SK-N-SH (cell line): ENCODE measurements at regions not wholly inside any gene's neighbourhood (a gene's known extent, or its start where the extent isn't known, plus 50 kb on each side); places are given as distances from the start of the nearest gene placed in this dataset.

Experiments used
- CTCF ChIA-PET: fragments of 300-600, 350-600 bp; formaldehyde crosslinking; extraction: SDS; loops from one replicate; lab custom pipeline; 2021; lab: Yijun Ruan, JAX
- POLR2A ChIA-PET: fragments of 350-600 bp; sonication (Branson Sonifier 250); formaldehyde crosslinking; extraction: SDS; loops from one replicate; lab custom pipeline; 2020; ENCODE audit warnings: antibody characterized with exemption, inconsistent platforms; lab: Yijun Ruan, JAX
- DNase-seq: peaks from one replicate; pipeline ENCODE4 v3.0.0; 2012
- H2AFZ ChIP-seq: fragments of 200-600 bp; sonication (generic); 2 replicates; pipeline ENCODE4 v1.8.1; 2016; ENCODE audit warnings: antibody characterized with exemption, mild to moderate bottlenecking, low read depth
- H3F3A ChIP-seq: fragments of 200-600 bp; sonication (generic); replicated peaks from 2 replicates; pipeline ENCODE3; 2016; ENCODE audit warnings: antibody characterized with exemption, mild to moderate bottlenecking; ENCODE audit not compliant: insufficient read depth
- H3K27ac ChIP-seq, 2 experiments: fragments of 200-500 bp in 1 of 2; fragments of 200-600 bp in 1 of 2; sonication (Bioruptor generic) in 1 of 2; sonication (generic), shearing (Covaris generic) in 1 of 2; 2 replicates each; pipeline versions ENCODE4 v1.5.1 to v1.6.1; 2014 to 2016; ENCODE audit warnings: low read depth in 2 of 2, inconsistent platforms in 1 of 2, low read length in 1 of 2, mild to moderate bottlenecking in 1 of 2, mixed read lengths in 1 of 2
- H3K27me3 ChIP-seq: fragments of 200-600 bp; sonication (generic), shearing (Covaris generic); 2 replicates; pipeline ENCODE4 v1.6.1; 2016; ENCODE audit warnings: mixed run types; ENCODE audit not compliant: insufficient read depth
- H3K36me3 ChIP-seq, 2 experiments: fragments of 200-500 bp in 1 of 2; fragments of 200-600 bp in 1 of 2; sonication (Bioruptor generic) in 1 of 2; sonication (generic) in 1 of 2; replicated peaks in 1 of 2; 2 replicates each; pipeline versions ENCODE3 to v1.5.1; 2014 to 2016; ENCODE audit warnings: low read length in 1 of 2, mild to moderate bottlenecking in 1 of 2; ENCODE audit not compliant: insufficient read depth in 2 of 2, control insufficient read depth in 1 of 2
- H3K4me1 ChIP-seq, 2 experiments: fragments of 200-500 bp in 1 of 2; fragments of 200-600 bp in 1 of 2; sonication (Bioruptor generic) in 1 of 2; sonication (generic), shearing (Covaris generic) in 1 of 2; 2 replicates each; pipeline versions ENCODE4 v1.5.1 to v1.6.1; 2014 to 2016; ENCODE audit warnings: low read depth in 1 of 2, low read length in 1 of 2, mixed run types in 1 of 2; ENCODE audit not compliant: insufficient read depth in 2 of 2, control insufficient read depth in 1 of 2
- H3K4me2 ChIP-seq: fragments of 200-600 bp; sonication (generic), shearing (Covaris generic); 2 replicates; pipeline ENCODE4 v1.6.1; 2017; ENCODE audit warnings: mixed run types
- H3K4me3 ChIP-seq, 2 experiments: fragments of 200-500 bp in 1 of 2; fragments of 200-600 bp in 1 of 2; sonication (Bioruptor generic) in 1 of 2; sonication (generic), shearing (Covaris generic) in 1 of 2; 2 replicates each; pipeline versions ENCODE4 v1.5.1 to v1.8.1; 2014 to 2016; ENCODE audit warnings: low read depth in 2 of 2, inconsistent platforms in 1 of 2, low read length in 1 of 2, mild to moderate bottlenecking in 1 of 2, mixed read lengths in 1 of 2, moderate library complexity in 1 of 2
- H3K79me2 ChIP-seq: fragments of 200-600 bp; sonication (generic); 2 replicates; pipeline ENCODE4 v1.8.1; 2017; ENCODE audit warnings: mild to moderate bottlenecking; ENCODE audit not compliant: insufficient read depth
- H3K9ac ChIP-seq: fragments of 200-600 bp; sonication (generic); 2 replicates; pipeline ENCODE4 v1.6.1; 2017; ENCODE audit warnings: mixed run types
- H3K9me2 ChIP-seq: fragments of 200-600 bp; sonication (generic); 2 replicates; pipeline ENCODE4 v1.6.1; 2017; ENCODE audit warnings: mixed run types
- H3K9me3 ChIP-seq: fragments of 200-600 bp; sonication (generic); 2 replicates; pipeline ENCODE4 v1.6.1; 2017; ENCODE audit warnings: mixed run types, mild to moderate bottlenecking, moderate library complexity
- H4K20me1 ChIP-seq: fragments of 200-600 bp; sonication (generic); 2 replicates; pipeline ENCODE4 v1.6.1; 2017; ENCODE audit warnings: mild to moderate bottlenecking, mixed run types; ENCODE audit not compliant: insufficient read depth
- ELF1 ChIP-seq: IDR thresholded peaks from 2 replicates; pipeline ENCODE4 v1.4.0; 2012
- EP300 ChIP-seq, 2 experiments: IDR thresholded peaks; 2 replicates each; pipeline versions ENCODE4 v1.4.0 to v1.6.1; 2012; ENCODE audit warnings: borderline replicate concordance in 1 of 2, low read depth in 1 of 2, low read length in 1 of 2
- EZH2phosphoT487 ChIP-seq: fragments of 200-600 bp; sonication (generic); IDR thresholded peaks from 2 replicates; pipeline ENCODE4 v1.6.1; 2017; ENCODE audit warnings: low read depth, mixed run types, mild to moderate bottlenecking, antibody characterized with exemption, moderate library complexity, borderline replicate concordance
- FOSL2 ChIP-seq: IDR thresholded peaks from 2 replicates; pipeline ENCODE4 v1.4.0; 2012; ENCODE audit warnings: low read depth, mild to moderate bottlenecking, moderate library complexity, borderline replicate concordance
- FOXJ3 ChIP-seq: sonication (generic); formaldehyde crosslinking; IDR thresholded peaks from 2 replicates; pipeline ENCODE4 v1.5.1; 2020; ENCODE audit warnings: mild to moderate bottlenecking, missing genetic modification reagents
- FOXM1 ChIP-seq: IDR thresholded peaks from 2 replicates; pipeline ENCODE4 v1.4.0; 2012; ENCODE audit warnings: low read depth, mild to moderate bottlenecking
- GATA2 ChIP-seq: sonication (generic); formaldehyde crosslinking; IDR thresholded peaks from 2 replicates; pipeline ENCODE4 v1.5.0; 2020; ENCODE audit warnings: mild to moderate bottlenecking, missing genetic modification reagents
- MXI1 ChIP-seq: IDR thresholded peaks from 2 replicates; pipeline ENCODE4 v1.6.1; 2012; ENCODE audit warnings: mild to moderate bottlenecking, low read depth, low read length, improper control_type of control experiment
- NRF1 ChIP-seq: IDR thresholded peaks from 2 replicates; pipeline ENCODE4 v1.6.1; 2012; ENCODE audit warnings: low read depth, mild to moderate bottlenecking, low read length
- POLR2AphosphoS5 ChIP-seq: IDR thresholded peaks from 2 replicates; pipeline ENCODE4 v1.6.1; 2012; ENCODE audit warnings: low read depth, low read length
- RCOR1 ChIP-seq: fragments of 150-350 bp; IDR thresholded peaks from 2 replicates; pipeline ENCODE4 v1.6.1; 2017; ENCODE audit warnings: antibody characterized with exemption, low read length
- REST ChIP-seq: IDR thresholded peaks from 2 replicates; pipeline ENCODE4 v1.6.1; 2012; ENCODE audit warnings: mild to moderate bottlenecking, low read depth, low read length, moderate library complexity
- RXRA ChIP-seq: IDR thresholded peaks from 2 replicates; pipeline ENCODE4 v1.4.0; 2012; ENCODE audit warnings: low read depth, mild to moderate bottlenecking, borderline replicate concordance
- TAF1 ChIP-seq: IDR thresholded peaks from 2 replicates; pipeline ENCODE4 v1.6.1; 2012; ENCODE audit warnings: low read depth, mild to moderate bottlenecking, low read length, moderate library complexity, borderline replicate concordance
- TCF12 ChIP-seq: IDR thresholded peaks from 2 replicates; pipeline ENCODE4 v1.4.0; 2012
- TEAD4 ChIP-seq: IDR thresholded peaks from 2 replicates; pipeline ENCODE4 v1.4.0; 2012; ENCODE audit warnings: mild to moderate bottlenecking, borderline replicate concordance; ENCODE audit not compliant: insufficient read depth
- YY1 ChIP-seq: IDR thresholded peaks from 2 replicates; pipeline ENCODE4 v1.4.0; 2012; ENCODE audit warnings: low read depth, mild to moderate bottlenecking
- ZBTB33 ChIP-seq: IDR thresholded peaks from 2 replicates; pipeline ENCODE4 v1.4.0; 2012; ENCODE audit warnings: low read depth, borderline replicate concordance
- WGBS: methylation state at CpG from one replicate; pipeline ENCODE4 v1.1.6; 2017; ENCODE audit warnings: low lambda C conversion rate; 5-methylcytosine and 5-hydroxymethylcytosine counted together
- TF ChIP-seq, protein P1 (sequence below): IDR thresholded peaks from 2 replicates; pipeline ENCODE4; 2012

DNA sequence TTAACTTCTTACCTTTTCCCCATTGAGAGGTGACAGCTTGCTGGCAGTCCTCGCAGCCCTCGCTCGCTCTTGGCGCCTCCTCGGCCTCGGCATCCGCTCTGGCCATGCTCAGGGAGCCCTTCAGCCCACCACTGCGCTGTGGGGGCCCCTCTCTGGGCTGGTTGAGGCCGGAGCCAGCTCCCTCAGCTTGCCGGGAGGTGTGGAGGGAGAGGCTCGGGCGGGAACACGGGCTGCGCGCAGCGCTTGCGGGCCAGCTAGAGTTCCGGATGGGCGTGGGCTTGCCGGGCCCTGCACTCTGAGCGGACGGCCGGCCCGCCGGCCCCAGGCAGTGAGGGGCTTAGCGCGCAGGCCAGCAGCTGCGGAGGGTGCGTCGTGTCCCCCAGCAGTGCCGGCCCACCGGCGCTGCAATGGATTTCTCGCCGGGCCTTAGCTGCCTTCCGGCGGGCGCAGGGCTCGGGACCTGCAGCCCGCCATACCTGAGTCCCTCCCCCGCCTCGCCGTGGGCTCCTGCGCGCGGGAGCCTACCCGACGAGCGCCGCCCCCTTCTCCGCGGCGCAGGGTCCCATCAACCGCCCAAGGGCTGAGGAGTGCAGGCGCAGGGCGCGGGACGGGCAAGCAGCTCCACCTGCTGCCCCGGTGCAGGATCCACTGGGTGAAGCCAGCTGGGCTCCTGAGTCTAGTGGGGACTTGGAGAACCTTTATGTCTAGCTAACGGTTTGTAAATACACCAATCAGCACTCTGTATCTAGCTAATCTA lies 335.0 kb downstream of the CBLN2 start:
- H3K4me1 ChIP-seq: peaks cover 0 to 4% of the 10 kb centered on the region in 2 experiments; a peak in 1 of 4 replicates
- H3K4me3 ChIP-seq: no peak overlapping the region
- no peak overlapping the region for H3K4me2 ChIP-seq
- ChIA-PET CTCF (no interaction called here), POLR2A (no interaction called here)
- TF ChIP-seq TEAD4: no peak
- TF ChIP-seq NRF1: no peak
- no peak for TF ChIP-seq MXI1
- DNase-seq: no peak
- 80% methylated on average over 32 of the region's 60 CpGs for WGBS
- H3K9me2 ChIP-seq: no peaks in the 10 kb centered on the region
- H3F3A ChIP-seq: no peaks in the 10 kb centered on the region
- H3K9ac ChIP-seq: no peak overlapping the region
- H3K9me3 ChIP-seq: no peaks in the 10 kb centered on the region
- no peak overlapping the region for H3K27ac ChIP-seq
- no peaks in the 10 kb centered on the region for H3K79me2 ChIP-seq
- no peaks in the 10 kb centered on the region for H3K27me3 ChIP-seq
- H2AFZ ChIP-seq: no peak overlapping the region
- no peaks in the 10 kb centered on the region for H3K36me3 ChIP-seq
- H4K20me1 ChIP-seq: no peaks in the 10 kb centered on the region

DNA sequence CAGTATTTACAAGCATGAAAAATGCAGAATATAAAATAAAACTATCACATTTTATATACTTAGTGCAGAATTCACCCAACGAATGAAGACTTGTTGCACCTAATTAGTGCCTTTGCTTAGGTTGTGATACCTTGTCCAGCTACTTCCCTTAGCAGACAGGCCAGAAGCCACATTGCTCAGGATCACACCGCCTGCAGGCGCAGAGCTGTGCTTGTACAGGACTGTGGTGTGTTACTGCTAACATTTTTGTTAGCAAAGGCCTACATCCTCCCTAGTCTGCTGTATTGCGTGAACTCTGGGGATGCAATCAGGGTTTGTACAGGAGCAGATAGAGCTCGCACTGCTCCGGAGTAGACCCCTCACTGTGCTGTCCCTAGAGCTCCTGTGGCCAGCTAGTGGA lies 336.9 kb downstream of the CBLN2 start:
- Histone ChIP-seq H2AFZ (no peak overlapping the region), H3K9me3 (no peaks in the 10 kb centered on the region), H3K79me2 (no peaks in the 10 kb centered on the region), H3K9ac (no peak overlapping the region), H3K4me3 (no peak overlapping the region), H4K20me1 (no peaks in the 10 kb centered on the region), H3K27ac (no peak overlapping the region), H3F3A (no peaks in the 10 kb centered on the region), H3K4me2 (no peak overlapping the region), H3K9me2 (no peaks in the 10 kb centered on the region), H3K27me3 (no peaks in the 10 kb centered on the region), H3K36me3 (no peaks in the 10 kb centered on the region), H3K4me1 (peaks cover 0 to 4% of the 10 kb centered on the region in 2 experiments; a peak in 1 of 4 replicates)
- POLR2A ChIA-PET: no interaction called here
- CTCF ChIA-PET: no interaction called here
- peak; percentile 25 for DNase-seq
- WGBS: 79% methylated on average over 5 of the region's 6 CpGs
- TF ChIP-seq YY1 (no peak), GATA2 (CRISPR knock-in tag) (no peak), EZH2phosphoT487 (no peak), TAF1 (no peak), MXI1 (no peak), POLR2AphosphoS5 (no peak), FOSL2 (no peak), FOXJ3 (CRISPR knock-in tag) (no peak), FOXM1 (no peak), TCF12 (no peak), RCOR1 (no peak), NRF1 (no peak), ZBTB33 (no peak), ELF1 (no peak), REST (no peak), EP300 (IDR thresholded peaks at IDR 0.05; ENCODE audit: borderline replicate concordance in 1 of 2, low read depth in 1 of 2, low read length in 1 of 2) (no peak), RXRA (no peak)
- TF ChIP-seq, protein P1, sequence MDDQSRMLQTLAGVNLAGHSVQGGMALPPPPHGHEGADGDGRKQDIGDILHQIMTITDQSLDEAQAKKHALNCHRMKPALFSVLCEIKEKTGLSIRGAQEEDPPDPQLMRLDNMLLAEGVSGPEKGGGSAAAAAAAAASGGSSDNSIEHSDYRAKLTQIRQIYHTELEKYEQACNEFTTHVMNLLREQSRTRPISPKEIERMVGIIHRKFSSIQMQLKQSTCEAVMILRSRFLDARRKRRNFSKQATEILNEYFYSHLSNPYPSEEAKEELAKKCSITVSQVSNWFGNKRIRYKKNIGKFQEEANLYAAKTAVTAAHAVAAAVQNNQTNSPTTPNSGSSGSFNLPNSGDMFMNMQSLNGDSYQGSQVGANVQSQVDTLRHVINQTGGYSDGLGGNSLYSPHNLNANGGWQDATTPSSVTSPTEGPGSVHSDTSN: no peak
